ENCODE measurements at regions not wholly inside any gene's neighbourhood (a gene's known extent, or its start where the extent isn't known, plus 50 kb on each side); places are given as distances from the start of the nearest gene placed in this dataset.

GRCh38 chr5:61279725-61280124 lies 52.3 kb upstream of the ZSWIM6 start:
- no peaks in the 10 kb centered on the region for H3K27me3 ChIP-seq
- peaks cover 0 to 7% (median 0%) of the 10 kb centered on the region in 4 donors for H3K4me1 ChIP-seq
- TF ChIP-seq POLR2A (IDR thresholded peaks at IDR 0.05) (no peak), CTCF (IDR thresholded peaks at IDR 0.05) (no peak)
- DNase-seq = no peak
- H3K27ac ChIP-seq = peak overlapping the region in 2 of 4 donors; percentile 9 to 31
- no peaks in the 10 kb centered on the region for H3K36me3 ChIP-seq
- H3K4me3 ChIP-seq = no peak overlapping the region
- H3K9me3 ChIP-seq = no peaks in the 10 kb centered on the region

GRCh38 chr5:61280205-61280604 lies 51.9 kb upstream of the ZSWIM6 start:
- DNase-seq = peak in 1 of 3 donors; percentile 62
- H3K27ac ChIP-seq = peak overlapping the region in 2 of 4 donors; percentile 9 to 31
- H3K9me3 ChIP-seq = no peaks in the 10 kb centered on the region

GRCh38 chr5:61280761-61281427 lies 51.2 kb upstream of the ZSWIM6 start:
- peak overlapping the region in 2 of 4 donors; percentile 9 to 40 for H3K27ac ChIP-seq
- TF ChIP-seq POLR2A (IDR thresholded peaks at IDR 0.05) (no peak), CTCF (IDR thresholded peaks at IDR 0.05) (no peak)
- DNase-seq = peak in 2 of 3 donors; percentile 59 to 63
- no peak overlapping the region for H3K4me3 ChIP-seq
- peaks cover 0 to 7% (median 0%) of the 10 kb centered on the region in 4 donors for H3K4me1 ChIP-seq
- no peaks in the 10 kb centered on the region for H3K36me3 ChIP-seq
- H3K27me3 ChIP-seq = no peaks in the 10 kb centered on the region
- no peaks in the 10 kb centered on the region for H3K9me3 ChIP-seq

More at GRCh38 chr5:61280205-61280604, 51.9 kb upstream of the ZSWIM6 start:
- Histone ChIP-seq H3K4me3 (no peak overlapping the region), H3K27me3 (no peaks in the 10 kb centered on the region), H3K36me3 (no peaks in the 10 kb centered on the region), H3K4me1 (peaks cover 0 to 7% (median 0%) of the 10 kb centered on the region in 4 donors)
- TF ChIP-seq POLR2A (IDR thresholded peaks at IDR 0.05) (no peak), CTCF (IDR thresholded peaks at IDR 0.05) (no peak)

- Histone ChIP-seq H3K4me1 (peaks cover 0 to 7% (median 0%) of the 10 kb centered on the region in 4 donors), H3K27ac (no peak overlapping the region), H3K27me3 (no peaks in the 10 kb centered on the region), H3K36me3 (no peaks in the 10 kb centered on the region), H3K4me3 (no peak overlapping the region), H3K9me3 (no peaks in the 10 kb centered on the region)
- no peak for DNase-seq
- TF ChIP-seq CTCF (IDR thresholded peaks at IDR 0.05) = no peak
- no peak for TF ChIP-seq POLR2A (IDR thresholded peaks at IDR 0.05)
These were observed 50.4 kb upstream of the ZSWIM6 start for GRCh38 chr5:61281686-61282085.
